ENCODE measurements at regions not wholly inside any gene's neighbourhood (a gene's known extent, or its start where the extent isn't known, plus 50 kb on each side); places are given as distances from the start of the nearest gene placed in this dataset.

DNA sequence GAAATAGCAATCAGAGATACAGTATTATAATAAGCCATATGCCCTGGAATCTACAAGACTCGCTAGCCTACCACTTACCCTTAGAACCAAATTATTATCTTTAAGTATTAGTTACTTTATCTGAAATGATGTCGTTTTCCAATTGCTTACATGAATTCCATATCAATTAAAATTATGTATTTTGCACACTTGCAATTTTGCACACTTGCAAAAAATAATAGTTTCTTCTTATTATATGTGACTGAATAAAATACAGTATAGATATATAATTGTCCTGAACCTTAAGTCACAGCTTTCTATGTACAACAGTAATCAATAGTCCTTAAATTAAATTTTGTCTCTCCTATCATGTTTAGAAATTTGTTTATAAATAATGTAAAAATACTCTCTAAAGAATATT, 2095.1 kb downstream of the NCAM2 start:
- no peak for TF ChIP-seq RFX5 (IDR thresholded peaks at IDR 0.05; ENCODE audit: low read length)
- TF ChIP-seq, protein P1, sequence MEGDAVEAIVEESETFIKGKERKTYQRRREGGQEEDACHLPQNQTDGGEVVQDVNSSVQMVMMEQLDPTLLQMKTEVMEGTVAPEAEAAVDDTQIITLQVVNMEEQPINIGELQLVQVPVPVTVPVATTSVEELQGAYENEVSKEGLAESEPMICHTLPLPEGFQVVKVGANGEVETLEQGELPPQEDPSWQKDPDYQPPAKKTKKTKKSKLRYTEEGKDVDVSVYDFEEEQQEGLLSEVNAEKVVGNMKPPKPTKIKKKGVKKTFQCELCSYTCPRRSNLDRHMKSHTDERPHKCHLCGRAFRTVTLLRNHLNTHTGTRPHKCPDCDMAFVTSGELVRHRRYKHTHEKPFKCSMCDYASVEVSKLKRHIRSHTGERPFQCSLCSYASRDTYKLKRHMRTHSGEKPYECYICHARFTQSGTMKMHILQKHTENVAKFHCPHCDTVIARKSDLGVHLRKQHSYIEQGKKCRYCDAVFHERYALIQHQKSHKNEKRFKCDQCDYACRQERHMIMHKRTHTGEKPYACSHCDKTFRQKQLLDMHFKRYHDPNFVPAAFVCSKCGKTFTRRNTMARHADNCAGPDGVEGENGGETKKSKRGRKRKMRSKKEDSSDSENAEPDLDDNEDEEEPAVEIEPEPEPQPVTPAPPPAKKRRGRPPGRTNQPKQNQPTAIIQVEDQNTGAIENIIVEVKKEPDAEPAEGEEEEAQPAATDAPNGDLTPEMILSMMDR (IDR thresholded peaks at IDR 0.05), result no peak
- TF ChIP-seq REST (IDR thresholded peaks at IDR 0.05; ENCODE audit: low read depth, low read length), result no peak
- TF ChIP-seq EP300 (IDR thresholded peaks at IDR 0.05; ENCODE audit: borderline replicate concordance in 1 of 2, low read depth in 1 of 2, low read length in 1 of 2), result no peak
- TF ChIP-seq ELF1 (IDR thresholded peaks at IDR 0.05), result no peak
- no peak for TF ChIP-seq RAD21 (IDR thresholded peaks at IDR 0.05; ENCODE audit: low read length)
- no peak for TF ChIP-seq FOXJ3 (CRISPR knock-in tag; IDR thresholded peaks at IDR 0.05)
- no peak for TF ChIP-seq SIN3A (IDR thresholded peaks at IDR 0.05; ENCODE audit: borderline replicate concordance, low read depth, low read length)
- TF ChIP-seq POLR2AphosphoS5 (IDR thresholded peaks at IDR 0.05; ENCODE audit: low read depth, low read length), result no peak
- TF ChIP-seq JUND (IDR thresholded peaks at IDR 0.05), result no peak
- no peak for TF ChIP-seq YY1 (IDR thresholded peaks at IDR 0.05; ENCODE audit: low read depth)
- no peak for TF ChIP-seq TEAD4 (IDR thresholded peaks at IDR 0.05; ENCODE audit: borderline replicate concordance, insufficient read depth)
- TF ChIP-seq TAF1 (IDR thresholded peaks at IDR 0.05; ENCODE audit: borderline replicate concordance, low read depth, low read length), result no peak

All from SK-N-SH (cell line).